ENCODE measurements at regions not wholly inside any gene's neighbourhood (a gene's known extent, or its start where the extent isn't known, plus 50 kb on each side); places are given as distances from the start of the nearest gene placed in this dataset.

- H3K4me2 ChIP-seq (ENCODE audit: insufficient read depth, insufficient read length, low read length) = no peak overlapping the region
- no peak overlapping the region for H3K56ac ChIP-seq (ENCODE audit: insufficient read length, low read depth, low read length)
- H2AFZ ChIP-seq (ENCODE audit: low read length) = no peak overlapping the region
- H4K5ac ChIP-seq (ENCODE audit: insufficient read length, low read depth, low read length) = no peak overlapping the region
- H3T11ph ChIP-seq (ENCODE audit: low read length) = no peak overlapping the region
- Mint-ChIP-seq H3K4me3 (no peak overlapping the region), H3K9me3 (no peaks in the 10 kb centered on the region), H3K36me3 (ENCODE audit: insufficient read depth in 1 of 3, low read depth in 3 of 3) (no peaks in the 10 kb centered on the region), H3K27ac (no peak overlapping the region), H3K4me1 (peaks cover 14 to 33% of the 10 kb centered on the region in 2 experiments), H3K27me3 (ENCODE audit: low read depth) (peaks cover 29% of the 10 kb centered on the region)
- H2AK5ac ChIP-seq (ENCODE audit: insufficient read length, low read length) = no peak overlapping the region
- no CpG with 5 or more reads among the region's 3 CpGs for WGBS (ENCODE audit: extremely low coverage, insufficient read length, low lambda C conversion rate)
- no peaks in the 10 kb centered on the region for H3K79me2 ChIP-seq (ENCODE audit: insufficient read depth, low read length)
- no peak overlapping the region for H2BK5ac ChIP-seq (ENCODE audit: insufficient read length, low read length)
- no peak overlapping the region for H3K4ac ChIP-seq (ENCODE audit: low read depth, low read length)
- no peak overlapping the region for H2BK12ac ChIP-seq (ENCODE audit: insufficient read length, low read depth, low read length)
- H3K79me1 ChIP-seq (ENCODE audit: insufficient read depth, low read depth, low read length, poor library complexity, severe bottlenecking) = no peaks in the 10 kb centered on the region
- no peak overlapping the region for H2BK120ac ChIP-seq (ENCODE audit: low read depth, low read length, poor library complexity, severe bottlenecking)
- H3K27ac ChIP-seq (ENCODE audit: insufficient read length, low read depth, low read length) = no peak overlapping the region
- peaks cover under 1% of the 10 kb centered on the region; the same call in 1 of the 2 replicates for H3K4me1 ChIP-seq (ENCODE audit: insufficient read depth, low read length)
- no peak overlapping the region for H4K8ac ChIP-seq (replicated peaks; ENCODE audit: insufficient read length, low read depth, low read length)
- no peak overlapping the region for H2BK15ac ChIP-seq (ENCODE audit: low read depth, low read length)
- H3K27me3 ChIP-seq (ENCODE audit: insufficient read depth, low read length) = no peaks in the 10 kb centered on the region
- H3K23ac ChIP-seq (ENCODE audit: insufficient read length, low read depth, low read length) = no peak overlapping the region
- H3K23me2 ChIP-seq (ENCODE audit: insufficient read length, low read depth, low read length, poor library complexity, severe bottlenecking) = no peaks in the 10 kb centered on the region
- no peaks in the 10 kb centered on the region for H3K9me3 ChIP-seq (ENCODE audit: control insufficient read depth, low read depth, low read length)
- H2BK20ac ChIP-seq (ENCODE audit: low read depth, low read length, poor library complexity, severe bottlenecking) = no peak overlapping the region
- H4K91ac ChIP-seq (ENCODE audit: insufficient read length, low read depth, low read length) = no peak overlapping the region
- no peaks in the 10 kb centered on the region for H4K20me1 ChIP-seq (ENCODE audit: control insufficient read depth, insufficient read depth, insufficient read length)
- no peak for DNase-seq
- no peak overlapping the region for H3K9ac ChIP-seq (ENCODE audit: extremely low read depth, insufficient read length, low read length)
- TF ChIP-seq, protein P1, sequence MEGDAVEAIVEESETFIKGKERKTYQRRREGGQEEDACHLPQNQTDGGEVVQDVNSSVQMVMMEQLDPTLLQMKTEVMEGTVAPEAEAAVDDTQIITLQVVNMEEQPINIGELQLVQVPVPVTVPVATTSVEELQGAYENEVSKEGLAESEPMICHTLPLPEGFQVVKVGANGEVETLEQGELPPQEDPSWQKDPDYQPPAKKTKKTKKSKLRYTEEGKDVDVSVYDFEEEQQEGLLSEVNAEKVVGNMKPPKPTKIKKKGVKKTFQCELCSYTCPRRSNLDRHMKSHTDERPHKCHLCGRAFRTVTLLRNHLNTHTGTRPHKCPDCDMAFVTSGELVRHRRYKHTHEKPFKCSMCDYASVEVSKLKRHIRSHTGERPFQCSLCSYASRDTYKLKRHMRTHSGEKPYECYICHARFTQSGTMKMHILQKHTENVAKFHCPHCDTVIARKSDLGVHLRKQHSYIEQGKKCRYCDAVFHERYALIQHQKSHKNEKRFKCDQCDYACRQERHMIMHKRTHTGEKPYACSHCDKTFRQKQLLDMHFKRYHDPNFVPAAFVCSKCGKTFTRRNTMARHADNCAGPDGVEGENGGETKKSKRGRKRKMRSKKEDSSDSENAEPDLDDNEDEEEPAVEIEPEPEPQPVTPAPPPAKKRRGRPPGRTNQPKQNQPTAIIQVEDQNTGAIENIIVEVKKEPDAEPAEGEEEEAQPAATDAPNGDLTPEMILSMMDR (conservative IDR thresholded peaks at IDR 0.05) = no peak
- H3K18ac ChIP-seq (ENCODE audit: insufficient read length, low read depth, low read length) = no peak overlapping the region
- H3K14ac ChIP-seq (ENCODE audit: insufficient read depth, low read length) = no peak overlapping the region
Measured at GRCh38 chr13:97119943-97120342, 102.2 kb upstream of the MBNL2 start.

Measured in H9 (cell line).